H1 (cell line): ENCODE measurements at regions not wholly inside any gene's neighbourhood (a gene's known extent, or its start where the extent isn't known, plus 50 kb on each side); places are given as distances from the start of the nearest gene placed in this dataset.

ENCODE experiments used
- CREB1 ChIP-seq: IDR thresholded peaks from 2 replicates; pipeline ENCODE4 v1.6.1; 2012; ENCODE audit warnings: inconsistent platforms
- CTBP2 ChIP-seq: IDR thresholded peaks from 2 replicates; pipeline ENCODE4 v1.7.0; 2011; ENCODE audit warnings: borderline replicate concordance, mild to moderate bottlenecking, moderate library complexity, mixed read lengths, low read length; ENCODE audit not compliant: insufficient read depth, insufficient read length
- EP300 ChIP-seq, 2 experiments: IDR thresholded peaks; 1 replicate in 1 of 2; 2 replicates in 1 of 2; pipeline ENCODE4 v1.6.1; 2011 to 2012; ENCODE audit warnings: low read depth in 2 of 2, low read length in 2 of 2, mild to moderate bottlenecking in 2 of 2, borderline replicate concordance in 1 of 2, inconsistent platforms in 1 of 2, moderate library complexity in 1 of 2
- EZH2 ChIP-seq: fragments of 200-600 bp; sonication (generic); IDR thresholded peaks from 2 replicates; pipeline ENCODE4 v1.7.1; 2012; ENCODE audit warnings: low read depth, mild to moderate bottlenecking, moderate library complexity, low read length, inconsistent platforms; ENCODE audit not compliant: severe bottlenecking
- GABPA ChIP-seq: IDR thresholded peaks from 2 replicates; pipeline ENCODE4 v1.6.1; 2011; ENCODE audit warnings: mild to moderate bottlenecking, low read length, moderate library complexity, borderline replicate concordance; ENCODE audit not compliant: insufficient read depth
- POLR2A ChIP-seq, 2 experiments: IDR thresholded peaks; 1 replicate in 1 of 2; 2 replicates in 1 of 2; pipeline ENCODE4 v1.6.1; 2011; ENCODE audit warnings: low read depth in 2 of 2, low read length in 2 of 2, mild to moderate bottlenecking in 2 of 2; ENCODE audit errors: control extremely low read depth in 1 of 2
- POLR2AphosphoS5 ChIP-seq: IDR thresholded peaks from 2 replicates; pipeline ENCODE4 v1.6.1; 2011; ENCODE audit warnings: low read depth, low read length
- TBP ChIP-seq: IDR thresholded peaks from 2 replicates; pipeline ENCODE4 v1.6.1; 2011; ENCODE audit warnings: low read depth, low read length, improper control_type of control experiment
- TF ChIP-seq, protein P1 (sequence below), 3 experiments: IDR thresholded peaks; 1 replicate in 2 of 3; 2 replicates in 1 of 3; pipeline versions ENCODE4 v1.5.1 to v1.6.1; 2011; ENCODE audit warnings: low read length in 3 of 3, mild to moderate bottlenecking in 3 of 3, inconsistent platforms in 2 of 3, low read depth in 1 of 3, moderate library complexity in 1 of 3; ENCODE audit not compliant: insufficient read depth in 1 of 3; ENCODE audit errors: control extremely low read depth in 1 of 3
- TF ChIP-seq, protein P2 (sequence below): IDR thresholded peaks from 2 replicates; pipeline ENCODE4 v1.6.1; 2012; ENCODE audit warnings: low read length, inconsistent platforms

DNA sequence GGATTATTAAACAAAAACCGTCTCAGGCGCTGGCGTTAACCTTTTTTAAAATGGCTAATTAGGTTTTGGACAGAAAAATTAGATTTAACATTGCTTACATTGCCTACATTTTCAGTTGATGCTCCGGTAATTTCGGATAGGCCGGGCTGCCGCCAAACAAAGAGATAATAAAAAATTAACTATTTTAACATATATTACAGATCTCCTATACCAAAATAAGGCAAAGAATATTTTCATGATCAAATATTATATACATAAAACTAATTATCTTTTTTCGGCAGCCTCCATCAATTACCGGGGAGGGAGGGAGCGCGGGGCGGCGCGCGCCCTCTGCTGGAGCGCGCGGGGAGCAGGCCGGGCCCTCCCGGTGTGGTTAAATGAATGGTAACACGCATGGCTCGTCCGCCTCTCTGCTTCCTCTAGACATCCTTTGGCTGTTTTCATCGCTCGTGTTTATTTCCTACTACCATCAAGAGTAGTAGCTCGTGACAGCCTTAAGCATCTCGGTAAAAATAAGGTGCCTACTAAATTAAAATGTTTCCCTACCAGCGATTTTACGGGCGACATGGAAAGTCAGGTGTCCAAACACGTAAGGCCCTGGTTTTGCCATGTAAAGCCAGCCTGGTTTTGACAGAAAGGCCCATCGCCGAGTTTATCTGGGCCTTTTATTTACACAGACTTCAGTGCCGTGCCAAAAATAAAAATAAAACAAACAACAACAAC is 52.4 kb upstream of the TMEM33 start:
- TF ChIP-seq EP300 (IDR thresholded peaks at IDR 0.05; ENCODE audit: borderline replicate concordance in 1 of 2, low read depth in 2 of 2, low read length in 2 of 2) (no peak), CREB1 (no peak), POLR2AphosphoS5 (no peak), EZH2 (no peak), GABPA (no peak), CTBP2 (no peak), POLR2A (IDR thresholded peaks at IDR 0.05; ENCODE audit: control extremely low read depth in 1 of 2, low read depth in 2 of 2, low read length in 2 of 2) (no peak), TBP (no peak)
- TF ChIP-seq, protein P1, sequence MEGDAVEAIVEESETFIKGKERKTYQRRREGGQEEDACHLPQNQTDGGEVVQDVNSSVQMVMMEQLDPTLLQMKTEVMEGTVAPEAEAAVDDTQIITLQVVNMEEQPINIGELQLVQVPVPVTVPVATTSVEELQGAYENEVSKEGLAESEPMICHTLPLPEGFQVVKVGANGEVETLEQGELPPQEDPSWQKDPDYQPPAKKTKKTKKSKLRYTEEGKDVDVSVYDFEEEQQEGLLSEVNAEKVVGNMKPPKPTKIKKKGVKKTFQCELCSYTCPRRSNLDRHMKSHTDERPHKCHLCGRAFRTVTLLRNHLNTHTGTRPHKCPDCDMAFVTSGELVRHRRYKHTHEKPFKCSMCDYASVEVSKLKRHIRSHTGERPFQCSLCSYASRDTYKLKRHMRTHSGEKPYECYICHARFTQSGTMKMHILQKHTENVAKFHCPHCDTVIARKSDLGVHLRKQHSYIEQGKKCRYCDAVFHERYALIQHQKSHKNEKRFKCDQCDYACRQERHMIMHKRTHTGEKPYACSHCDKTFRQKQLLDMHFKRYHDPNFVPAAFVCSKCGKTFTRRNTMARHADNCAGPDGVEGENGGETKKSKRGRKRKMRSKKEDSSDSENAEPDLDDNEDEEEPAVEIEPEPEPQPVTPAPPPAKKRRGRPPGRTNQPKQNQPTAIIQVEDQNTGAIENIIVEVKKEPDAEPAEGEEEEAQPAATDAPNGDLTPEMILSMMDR (IDR thresholded peaks at IDR 0.05; ENCODE audit: control extremely low read depth in 1 of 3, insufficient read depth in 1 of 3, low read depth in 1 of 3, low read length in 3 of 3), result peak in 2 of 3 experiments; percentile 67 to 75; a peak in 3 of 4 replicates
- TF ChIP-seq, protein P2, sequence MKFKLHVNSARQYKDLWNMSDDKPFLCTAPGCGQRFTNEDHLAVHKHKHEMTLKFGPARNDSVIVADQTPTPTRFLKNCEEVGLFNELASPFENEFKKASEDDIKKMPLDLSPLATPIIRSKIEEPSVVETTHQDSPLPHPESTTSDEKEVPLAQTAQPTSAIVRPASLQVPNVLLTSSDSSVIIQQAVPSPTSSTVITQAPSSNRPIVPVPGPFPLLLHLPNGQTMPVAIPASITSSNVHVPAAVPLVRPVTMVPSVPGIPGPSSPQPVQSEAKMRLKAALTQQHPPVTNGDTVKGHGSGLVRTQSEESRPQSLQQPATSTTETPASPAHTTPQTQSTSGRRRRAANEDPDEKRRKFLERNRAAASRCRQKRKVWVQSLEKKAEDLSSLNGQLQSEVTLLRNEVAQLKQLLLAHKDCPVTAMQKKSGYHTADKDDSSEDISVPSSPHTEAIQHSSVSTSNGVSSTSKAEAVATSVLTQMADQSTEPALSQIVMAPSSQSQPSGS, result no peak
